Colon (tissue), 2 donors: ENCODE measurements at regions not wholly inside any gene's neighbourhood (a gene's known extent, or its start where the extent isn't known, plus 50 kb on each side); places are given as distances from the start of the nearest gene placed in this dataset.

Source experiments
- FAIRE-seq: peaks from 2 replicates; lab custom pipeline; 2012; peaks lifted over from hg19 to GRCh38; lab: Jason Lieb, UNC
- donor health status: control.
- donor health status: control.

DNA sequence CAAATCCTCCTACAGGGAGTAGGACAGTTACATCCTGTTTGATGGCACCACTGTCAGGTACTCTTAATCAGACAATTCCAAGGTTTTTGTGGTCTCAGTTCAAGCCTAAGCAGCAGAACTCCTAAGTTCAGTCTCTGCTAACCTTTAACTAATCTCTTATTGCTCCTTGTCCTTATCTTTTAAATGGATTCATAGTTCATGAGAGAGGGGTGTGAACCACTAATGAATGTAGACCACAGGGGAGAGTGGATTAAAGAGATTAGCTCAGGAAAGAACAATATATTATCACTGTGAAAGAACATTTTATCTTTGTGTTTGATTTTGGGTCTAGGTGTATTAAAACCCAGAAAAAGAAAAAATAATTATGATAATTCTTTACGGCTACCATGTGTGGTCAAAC, 168.9 kb downstream of the DCK start:
- no peak for FAIRE-seq

DNA sequence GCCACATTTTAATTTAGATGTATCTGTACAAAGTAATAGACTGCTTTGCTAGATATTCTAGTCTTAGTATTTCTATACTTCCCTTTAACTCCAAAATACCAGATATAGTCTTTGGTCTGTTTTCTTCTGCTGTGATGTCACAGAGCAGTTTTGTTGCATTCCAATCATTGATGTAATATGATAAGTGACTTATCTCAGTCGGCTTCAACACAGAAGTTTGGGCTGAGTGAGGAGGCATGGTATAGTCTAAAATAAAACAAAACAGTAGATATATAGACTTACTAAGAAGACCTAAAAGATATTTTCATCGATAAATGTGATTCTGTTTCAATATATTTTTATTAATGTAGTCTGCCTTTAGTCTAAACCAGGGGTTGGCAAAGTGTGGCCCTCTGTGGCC, 169.9 kb downstream of the DCK start:
- no peak for FAIRE-seq

DNA sequence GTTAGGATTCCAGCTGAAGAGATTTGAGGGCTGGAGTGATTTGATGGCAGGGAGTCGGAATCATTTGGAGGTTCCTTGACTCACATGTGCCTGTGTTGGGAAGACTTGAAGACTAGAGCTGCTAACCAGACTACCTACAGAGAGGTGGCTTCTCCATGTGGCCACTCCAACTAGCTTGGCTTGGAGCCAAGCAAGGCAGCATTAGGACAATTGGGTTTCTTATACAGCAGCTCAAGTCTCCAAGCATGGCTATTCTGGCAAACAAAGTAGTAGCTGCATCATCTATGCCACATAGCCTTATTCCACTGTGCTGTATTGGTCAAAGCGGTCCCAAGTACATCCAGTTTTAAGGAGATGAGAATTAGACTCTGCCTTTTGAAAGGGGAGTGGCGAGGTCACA, 171.7 kb upstream of the SLC4A4 start:
- FAIRE-seq = no peak

DNA sequence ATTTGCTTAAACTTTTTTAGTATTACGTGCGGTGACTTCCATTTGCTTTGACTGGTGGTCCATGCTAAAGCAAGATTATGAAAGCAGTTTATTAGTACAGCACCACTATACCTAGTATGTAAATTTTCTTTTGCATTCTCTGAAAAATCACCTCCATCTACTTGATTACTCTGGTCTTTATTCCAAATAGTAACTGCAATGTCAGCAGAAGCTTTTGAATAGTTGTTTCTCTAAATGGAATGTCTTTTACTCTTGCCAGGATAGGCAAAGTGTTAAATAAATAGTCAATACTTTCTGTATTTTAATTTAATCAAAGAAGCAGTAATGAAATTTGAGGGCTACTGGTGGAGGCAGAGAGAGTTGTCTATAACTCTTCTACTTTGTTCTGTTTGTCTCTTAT, 167.2 kb upstream of the SLC4A4 start:
- FAIRE-seq = no peak

DNA sequence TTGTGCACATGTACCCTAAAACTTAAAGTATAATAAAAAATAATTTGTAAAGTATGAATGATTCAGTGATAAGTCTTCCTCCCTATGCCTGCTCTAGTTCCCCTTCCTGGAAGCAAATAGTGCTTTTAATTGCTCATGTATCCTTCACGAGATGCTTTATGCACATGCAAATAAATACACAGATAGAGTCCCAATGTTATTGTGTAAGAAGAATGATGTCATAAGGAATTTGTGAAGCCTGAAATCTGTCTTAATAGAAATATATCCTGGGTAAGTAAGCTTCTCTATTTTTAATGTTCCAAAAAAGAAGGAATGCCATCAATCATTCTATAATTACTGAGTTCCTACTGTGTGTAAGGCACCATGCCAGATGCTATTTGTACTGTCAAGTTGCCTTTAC, 157.5 kb upstream of the SLC4A4 start:
- no peak for FAIRE-seq

DNA sequence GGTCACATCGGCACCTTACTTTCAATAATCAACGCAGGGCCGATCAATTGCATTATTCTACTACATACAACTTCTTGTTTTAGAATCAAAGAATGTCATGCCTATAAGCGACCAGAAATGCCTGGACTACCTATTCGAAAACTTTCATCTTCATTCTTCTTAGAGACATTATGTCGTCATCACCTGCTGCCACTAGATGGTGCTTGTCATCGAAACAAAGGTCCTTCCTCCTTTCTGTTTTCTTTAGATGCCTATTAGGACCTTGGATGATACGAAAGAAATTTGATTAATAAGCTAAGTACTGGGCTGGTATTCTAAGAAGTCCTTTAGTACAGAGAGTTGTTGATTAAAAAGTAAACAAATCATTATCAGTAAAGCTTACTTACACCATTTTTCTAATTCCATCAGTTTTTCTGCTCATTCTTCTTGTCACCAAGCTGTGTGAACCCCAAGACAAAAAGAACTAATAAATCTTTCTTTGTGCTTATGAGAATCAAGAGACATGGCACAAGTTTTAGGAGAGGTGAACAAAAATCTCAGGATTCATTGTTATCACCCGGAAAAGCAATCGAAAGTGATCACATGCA, 154.5 kb upstream of the SLC4A4 start:
- FAIRE-seq = peak; percentile 10

DNA sequence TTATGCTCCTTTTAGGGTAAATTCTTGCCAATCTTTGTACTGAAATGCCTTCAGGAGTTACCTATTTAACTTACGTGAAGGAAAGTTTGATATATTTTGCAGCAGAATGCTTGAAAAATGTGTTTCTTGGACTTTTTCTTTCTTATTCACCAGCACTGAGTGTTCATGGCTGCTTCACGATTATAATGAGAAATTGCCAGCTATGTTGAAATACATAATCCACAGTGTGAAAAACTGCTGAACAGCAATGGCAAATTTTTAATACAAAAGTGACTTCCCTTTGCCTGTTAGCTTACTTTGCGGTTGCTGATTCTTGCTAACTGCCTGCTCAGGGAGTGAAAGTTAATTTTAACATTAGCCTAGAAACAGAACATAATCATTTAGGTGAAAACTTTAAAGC, 153.8 kb upstream of the SLC4A4 start:
- FAIRE-seq = no peak

DNA sequence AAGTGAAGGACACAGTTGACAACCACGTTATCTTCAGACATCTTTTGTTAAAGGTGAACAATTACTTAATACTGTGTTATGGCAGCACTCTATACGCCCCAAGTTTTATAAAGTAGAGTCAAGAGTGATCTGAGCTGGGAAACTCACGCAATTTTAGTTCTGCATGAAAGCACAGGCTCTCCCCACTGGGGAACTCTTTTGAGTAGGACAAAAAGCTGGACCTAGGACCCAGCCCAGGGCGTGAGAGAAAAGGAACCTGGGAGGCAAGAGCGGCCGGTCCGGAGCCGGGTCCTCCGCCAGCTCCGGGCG, 152.6 kb upstream of the SLC4A4 start:
- no peak for FAIRE-seq

DNA sequence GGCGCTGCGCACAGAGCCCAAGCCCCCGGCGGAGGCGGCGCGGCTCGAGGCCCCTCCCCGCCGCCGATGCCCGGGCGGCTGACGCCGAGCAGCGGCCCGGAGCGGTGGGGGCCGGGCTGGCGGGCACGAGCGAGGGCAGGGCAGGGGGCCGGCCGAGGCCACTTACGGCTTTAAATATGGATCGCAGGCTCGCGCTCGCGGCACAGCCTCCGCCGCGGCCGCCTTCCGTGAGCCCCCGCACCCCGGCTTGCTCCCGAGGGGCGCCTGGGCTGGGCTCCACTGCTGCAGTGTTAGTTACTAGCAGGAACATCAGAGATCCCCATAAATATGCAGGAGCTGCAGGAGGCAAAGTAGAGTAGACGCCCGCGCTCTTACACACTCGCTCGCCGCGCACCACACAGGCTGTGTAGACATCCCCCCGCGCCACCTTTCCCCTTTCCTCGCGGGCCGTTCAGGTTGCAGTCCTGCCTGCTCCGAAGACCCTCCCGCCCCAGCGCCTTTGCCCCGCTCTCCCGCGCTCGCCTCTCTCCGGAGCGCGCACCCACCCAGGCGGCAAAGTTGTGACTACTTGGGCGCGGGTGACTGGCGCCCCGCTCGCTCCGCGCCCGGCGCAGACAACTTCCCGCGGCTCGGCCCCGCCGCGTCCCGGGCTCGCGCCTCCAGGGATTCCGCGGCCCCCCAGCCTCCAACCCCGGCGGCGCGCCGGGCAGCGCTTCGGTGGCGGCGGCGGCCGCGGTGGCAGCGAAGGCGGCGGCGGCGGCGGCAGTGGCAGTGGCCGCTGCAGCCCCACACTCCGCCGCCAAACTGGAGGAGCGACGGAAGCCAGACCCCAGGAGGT, 152.0 kb upstream of the SLC4A4 start:
- no peak for FAIRE-seq

DNA sequence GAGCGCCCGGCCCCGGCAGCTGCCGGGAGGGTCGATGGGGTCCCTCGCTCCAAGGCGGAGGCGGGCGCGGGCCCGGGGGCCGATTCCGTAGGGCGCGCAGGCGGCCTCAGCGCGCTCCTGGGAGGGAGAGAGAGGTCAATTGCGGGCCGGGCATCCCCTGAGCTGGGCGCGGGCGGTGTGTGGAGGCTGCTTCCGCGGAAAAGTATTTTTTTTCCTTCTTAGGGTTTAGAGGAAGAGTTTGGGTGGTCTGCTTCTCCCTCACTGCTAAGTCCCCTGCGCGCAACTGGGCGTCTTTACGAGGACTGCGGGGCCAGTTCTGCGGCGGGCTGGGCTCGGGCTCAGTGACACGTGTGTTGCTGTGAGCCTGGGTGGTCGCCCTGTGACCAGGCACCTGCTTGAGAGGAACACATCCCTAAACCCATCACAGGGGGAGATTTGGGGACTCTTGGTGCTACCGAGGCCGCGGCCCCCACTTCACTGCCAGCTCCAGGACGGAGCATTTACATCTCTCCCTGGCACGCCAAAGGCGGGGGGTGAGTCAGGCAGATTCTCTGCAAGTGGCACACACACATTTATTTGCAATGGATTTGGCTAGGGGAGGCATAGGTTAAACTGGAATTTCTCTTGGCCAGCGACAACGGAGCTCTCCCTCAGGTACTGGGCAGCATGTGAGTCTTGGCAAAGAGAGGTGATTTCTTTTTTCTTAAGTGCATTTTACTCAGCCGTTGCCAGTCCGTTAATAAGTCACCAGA, 151.2 kb upstream of the SLC4A4 start:
- FAIRE-seq = no peak

DNA sequence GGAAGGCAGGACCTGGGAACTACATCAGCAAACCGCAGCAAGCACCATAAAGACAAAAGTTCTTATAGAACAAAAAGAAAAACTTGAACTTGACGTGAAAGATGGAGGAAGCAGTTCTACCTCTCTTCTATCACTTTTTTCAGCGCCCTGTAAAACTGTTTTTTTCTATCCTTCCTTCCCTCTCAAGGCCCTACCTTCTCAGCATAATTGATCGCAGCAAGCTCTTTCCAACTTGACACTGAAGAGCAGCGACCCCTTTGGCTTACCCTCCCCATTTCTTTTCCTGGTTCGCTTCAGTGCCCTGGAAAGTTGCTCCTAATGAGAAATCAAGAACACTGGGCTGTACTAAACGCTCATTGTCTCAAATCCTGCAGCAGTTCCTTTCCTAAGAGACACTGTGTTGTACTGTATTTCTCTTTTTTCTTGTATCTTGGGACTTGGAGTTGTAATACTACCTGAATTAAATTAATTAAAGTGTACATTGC, 150.6 kb upstream of the SLC4A4 start:
- no peak for FAIRE-seq

DNA sequence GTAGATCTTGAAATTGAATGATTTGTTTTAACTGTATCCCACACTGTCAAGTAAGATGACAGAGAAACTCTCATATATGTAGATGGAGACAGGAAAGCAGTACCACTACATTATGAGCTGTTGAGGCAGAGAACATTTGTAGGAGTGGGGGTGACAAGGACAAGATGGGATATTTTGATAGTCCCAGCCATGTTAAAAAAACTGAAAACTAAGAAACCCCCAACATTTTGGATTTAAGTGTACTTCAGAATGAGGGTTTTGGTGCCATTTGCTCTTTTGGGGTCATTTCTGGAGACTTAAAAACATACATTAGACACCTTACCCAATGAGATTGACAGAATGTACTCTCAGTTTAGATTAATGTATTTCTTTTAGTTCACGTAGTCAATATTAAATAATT, 149.9 kb upstream of the SLC4A4 start:
- no peak for FAIRE-seq

DNA sequence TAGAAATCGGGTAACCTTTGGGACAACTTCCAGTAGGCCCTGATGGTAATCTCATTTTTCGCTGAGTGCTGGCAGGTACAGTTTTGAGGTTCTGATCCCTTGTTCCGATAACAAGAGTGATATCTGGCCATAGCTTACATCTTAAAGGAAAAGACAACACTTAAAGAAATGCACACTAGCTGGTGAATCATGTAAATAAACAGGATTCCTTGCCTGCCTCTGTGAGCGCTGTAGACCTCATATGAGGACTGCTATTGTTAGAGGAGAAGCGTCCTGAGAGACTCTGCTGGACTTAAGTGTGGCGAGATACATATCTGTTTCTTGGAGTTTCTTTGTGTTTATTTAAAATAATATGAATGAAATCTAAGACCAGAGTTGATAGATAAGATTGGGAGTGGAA, 149.3 kb upstream of the SLC4A4 start:
- no peak for FAIRE-seq

DNA sequence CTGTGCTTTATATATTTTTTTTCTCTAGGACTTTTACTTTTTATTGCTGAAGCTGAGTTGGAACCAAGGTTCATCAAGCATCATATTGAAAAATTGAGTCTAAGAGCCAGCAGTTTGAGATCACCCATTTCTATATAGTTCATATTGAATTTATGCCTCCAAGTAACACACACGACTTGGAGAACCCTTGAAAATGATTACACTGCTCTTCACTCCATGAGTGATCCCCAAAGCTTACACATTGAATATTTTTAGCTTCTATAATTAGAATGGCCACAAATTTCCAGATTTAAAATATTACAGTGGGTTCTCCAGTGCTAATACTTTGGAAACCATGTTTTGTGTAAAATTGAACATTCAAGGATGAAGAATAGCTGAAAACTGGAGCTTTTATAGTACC, 144.4 kb upstream of the SLC4A4 start:
- FAIRE-seq = no peak

DNA sequence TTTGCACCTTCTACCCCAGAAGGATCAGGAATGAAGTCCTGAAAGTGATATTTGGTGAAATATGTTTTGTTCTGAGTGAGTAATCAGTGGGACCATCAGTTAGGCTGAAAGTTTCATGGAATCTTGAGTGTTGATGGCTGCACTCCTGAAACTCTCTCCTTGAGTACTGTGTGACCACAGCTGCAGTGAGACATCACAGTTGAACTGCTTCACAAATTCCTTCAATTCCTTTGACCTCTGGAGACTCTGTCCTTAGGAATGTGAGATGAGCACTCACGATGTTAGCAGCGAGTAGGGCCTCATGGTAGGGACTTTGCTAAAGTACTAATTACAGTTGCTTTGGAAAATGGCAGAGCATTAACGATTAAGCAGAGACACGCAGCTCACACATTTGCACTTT, 142.9 kb upstream of the SLC4A4 start:
- no peak for FAIRE-seq

DNA sequence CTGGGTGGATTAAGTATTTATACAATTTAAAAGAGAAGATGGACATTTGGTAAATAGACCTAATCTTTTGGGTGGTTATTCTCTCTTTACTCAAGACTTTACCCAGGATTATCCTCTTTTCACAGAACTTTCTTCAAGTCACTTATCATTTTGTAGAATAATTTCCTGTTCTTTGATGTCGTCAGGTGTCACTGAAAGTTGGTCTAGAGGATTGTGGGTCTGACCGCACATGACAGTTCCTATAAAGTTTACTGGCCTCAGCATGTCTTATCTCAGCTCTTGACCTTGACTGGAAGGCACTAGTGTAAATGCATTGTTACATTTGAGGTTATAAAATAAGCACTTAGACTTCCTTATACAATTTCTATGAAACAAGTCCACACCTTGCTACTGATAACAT, 139.9 kb upstream of the SLC4A4 start:
- FAIRE-seq = peak; percentile 95

DNA sequence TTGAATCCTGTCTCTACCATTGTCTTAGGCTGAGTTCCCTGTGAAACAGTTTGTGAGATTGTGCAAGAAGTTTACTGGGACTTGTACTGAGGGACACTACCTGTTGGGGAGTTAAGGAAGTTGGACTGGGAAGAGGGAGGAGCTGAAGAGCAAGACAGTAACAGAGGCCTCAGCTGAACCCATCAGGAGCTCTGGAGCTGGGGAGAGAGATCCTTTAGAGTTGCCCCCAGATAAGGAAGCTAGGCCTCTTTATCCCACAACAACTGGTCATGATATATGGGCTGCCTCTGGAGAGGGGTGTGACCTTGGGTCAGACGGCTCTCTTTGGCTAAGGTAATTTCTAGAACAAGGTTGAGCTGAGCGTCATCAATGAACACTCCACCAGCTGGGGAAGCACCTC, 137.8 kb upstream of the SLC4A4 start:
- FAIRE-seq = no peak

DNA sequence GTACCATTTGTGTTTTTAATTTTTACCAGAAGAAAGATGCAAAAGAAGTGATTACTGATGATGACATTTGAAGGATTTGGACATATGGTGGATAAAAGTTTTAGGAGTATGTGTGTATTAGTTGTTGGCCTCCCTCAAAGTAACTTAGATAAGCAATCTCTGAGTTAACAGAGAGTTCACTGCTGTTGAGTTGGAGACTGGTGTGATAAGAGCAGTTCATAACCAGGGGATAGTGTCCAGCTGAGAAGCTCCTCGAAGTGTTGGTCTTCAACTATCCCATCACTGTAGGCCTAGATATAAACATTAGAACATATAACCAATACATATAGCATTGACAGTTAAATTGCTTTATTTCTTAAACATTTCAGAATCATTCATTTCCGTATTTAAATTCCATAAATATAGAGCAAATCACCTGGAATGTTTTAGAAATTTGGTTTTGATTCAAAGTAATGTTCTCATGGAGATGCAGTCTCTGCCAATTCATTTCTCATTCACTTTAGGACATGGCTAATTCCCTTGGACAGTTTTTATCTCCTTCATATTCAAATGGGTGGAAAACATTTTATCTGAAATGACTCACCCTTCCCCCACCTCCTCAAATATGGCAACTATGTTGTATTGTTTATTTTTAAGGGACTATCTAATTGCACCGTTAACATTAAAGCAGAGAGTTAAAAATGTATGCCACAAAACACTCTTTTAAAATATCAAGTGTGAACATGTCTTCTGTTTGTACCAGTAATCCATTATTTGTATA, 136.8 kb upstream of the SLC4A4 start:
- no peak for FAIRE-seq

DNA sequence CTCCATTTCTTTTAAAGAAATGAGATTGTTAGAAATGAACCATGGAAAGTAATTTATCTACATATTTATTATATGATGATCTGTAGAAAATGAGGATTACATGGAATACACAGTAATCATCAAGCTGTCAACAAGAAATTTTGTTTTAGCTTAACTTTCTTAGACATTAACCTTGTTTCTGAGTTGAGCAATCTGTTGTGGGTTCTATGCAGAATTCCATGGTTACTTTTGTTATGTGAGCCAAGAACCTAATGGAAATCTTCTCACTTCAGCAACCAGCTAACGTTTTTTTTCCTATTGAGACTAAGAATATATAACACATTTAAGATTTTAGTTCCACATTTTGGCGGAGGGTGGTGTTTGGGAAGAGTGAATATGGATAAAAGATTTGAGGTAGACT, 136.1 kb upstream of the SLC4A4 start:
- FAIRE-seq = no peak

DNA sequence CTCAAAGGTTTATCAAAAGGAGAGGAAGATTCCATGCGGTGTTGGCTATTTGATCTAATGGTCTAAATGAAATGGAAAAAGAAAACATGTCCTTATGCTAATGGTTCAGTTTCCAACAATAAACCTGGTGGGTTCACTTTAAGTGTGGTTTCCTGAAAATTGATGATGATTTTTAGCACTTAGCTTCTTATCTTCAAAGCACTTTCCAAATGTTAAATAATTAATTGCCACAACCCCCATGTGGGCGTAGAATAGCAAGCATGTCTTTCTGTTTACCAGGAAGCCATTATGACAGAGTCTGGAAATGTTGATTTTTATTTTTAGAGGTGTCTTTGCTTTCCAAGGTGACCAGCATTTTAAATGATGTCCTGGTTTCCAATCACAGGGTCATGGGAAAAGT, 134.8 kb upstream of the SLC4A4 start:
- no peak for FAIRE-seq

DNA sequence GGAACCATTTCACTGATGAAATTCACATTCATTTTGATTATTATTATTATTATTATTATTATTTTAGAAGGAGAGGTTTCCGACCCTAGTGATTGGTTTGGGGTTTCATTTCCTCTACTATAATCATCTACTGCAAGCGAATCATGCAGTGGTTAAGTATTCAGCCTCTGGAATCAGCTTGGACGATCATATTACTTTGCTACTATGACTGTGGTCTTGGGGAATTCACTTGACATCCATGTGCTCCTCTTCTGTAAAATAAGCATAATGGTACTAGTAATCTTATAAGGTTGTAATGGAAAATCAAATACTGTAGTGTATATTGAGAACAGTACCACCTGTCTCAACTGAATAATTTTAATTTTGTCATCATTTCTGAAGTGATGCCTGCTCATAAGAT, 132.1 kb upstream of the SLC4A4 start:
- no peak for FAIRE-seq

DNA sequence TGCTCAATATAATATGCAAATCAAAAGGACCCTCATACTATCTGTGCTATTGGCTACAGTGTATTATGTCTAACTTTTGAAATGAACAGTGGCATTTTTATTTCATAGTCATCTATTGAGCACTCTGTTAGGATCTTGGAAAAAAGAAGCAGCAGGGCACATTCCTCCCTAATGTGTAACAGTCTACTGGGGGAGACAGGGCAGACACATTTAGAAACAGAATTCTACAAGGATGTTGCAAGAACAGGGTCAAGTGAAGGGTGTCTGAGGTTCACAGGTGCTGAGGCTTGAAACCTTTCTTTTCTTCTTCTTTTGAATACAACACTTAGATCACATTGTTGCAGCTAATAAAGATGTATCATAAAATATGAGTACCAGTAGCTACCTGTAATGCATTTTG, 129.7 kb upstream of the SLC4A4 start:
- FAIRE-seq = no peak

DNA sequence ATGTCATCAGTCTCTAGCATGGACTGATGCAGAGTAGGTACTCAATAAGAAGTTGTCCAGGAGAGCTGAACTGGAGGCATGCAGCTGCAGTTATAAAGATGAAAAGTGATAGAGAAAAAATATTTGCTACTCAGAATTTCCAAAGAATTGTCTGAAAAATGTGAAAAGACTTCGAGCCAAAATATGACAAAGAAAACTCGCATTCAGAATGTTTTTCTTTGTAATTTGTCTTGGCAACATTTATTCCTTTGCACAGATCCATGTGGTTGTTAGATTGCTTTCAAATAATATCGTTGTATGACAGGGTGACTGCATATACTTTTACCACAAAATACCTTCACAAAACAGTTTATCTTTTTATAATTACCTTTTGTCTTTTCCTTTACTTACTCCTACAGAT, 128.0 kb upstream of the SLC4A4 start:
- FAIRE-seq = no peak
